HEK293 (cell line): ENCODE measurements at regions not wholly inside any gene's neighbourhood (a gene's known extent, or its start where the extent isn't known, plus 50 kb on each side); places are given as distances from the start of the nearest gene placed in this dataset.

Experiments used
- CTCF ChIA-PET: fragments of 350-600 bp; formaldehyde crosslinking; extraction: SDS; loops from one replicate; lab custom pipeline; 2021; ENCODE audit warnings: antibody characterized with exemption; lab: Yijun Ruan, JAX
- POLR2A ChIA-PET: fragments of 300-600 bp; formaldehyde crosslinking; extraction: SDS; loops from one replicate; lab custom pipeline; 2020; ENCODE audit warnings: antibody characterized with exemption, inconsistent platforms; lab: Yijun Ruan, JAX
- H3K27ac ChIP-seq: fragments of 200-500 bp; sonication (Bioruptor generic); 2 replicates; pipeline ENCODE4 v1.5.1; 2014; ENCODE audit warnings: low read depth, low read length, control low read depth, inconsistent platforms; ENCODE audit errors: extremely low read depth
- H3K36me3 ChIP-seq, 2 experiments: fragments of 200-500 bp in 1 of 2; sonication (Bioruptor generic) in 1 of 2; 1 replicate in 1 of 2; 2 replicates in 1 of 2; pipeline ENCODE4 v1.5.1; 2014 to 2017; ENCODE audit warnings: inconsistent platforms in 2 of 2, low read length in 2 of 2; ENCODE audit not compliant: control insufficient read depth in 2 of 2, insufficient read depth in 1 of 2
- H3K4me1 ChIP-seq: fragments of 200-500 bp; sonication (Bioruptor generic); 2 replicates; pipeline ENCODE4 v1.5.1; 2014; ENCODE audit warnings: mild to moderate bottlenecking, low read length, inconsistent platforms; ENCODE audit not compliant: control insufficient read depth, insufficient read depth
- H3K4me3 ChIP-seq: 2 replicates; pipeline ENCODE4 v1.5.1; 2011; ENCODE audit warnings: low read depth, mild to moderate bottlenecking, control low read depth, low read length, moderate library complexity
- H3K9me3 ChIP-seq: fragments of 200-500 bp; sonication (Bioruptor generic); 2 replicates; pipeline ENCODE4 v1.5.1; 2014; ENCODE audit warnings: low read depth, low read length, inconsistent platforms; ENCODE audit not compliant: control insufficient read depth, insufficient read depth
- GLI4 ChIP-seq: fragments of 450-650 bp; formaldehyde crosslinking; IDR thresholded peaks from 2 replicates; pipeline ENCODE4 v1.5.1; 2016; ENCODE audit warnings: missing biosample characterization, missing genetic modification characterization
- GLIS2 ChIP-seq: fragments of 450-650 bp; formaldehyde crosslinking; IDR thresholded peaks from 2 replicates; pipeline ENCODE4 v1.5.1; 2016; ENCODE audit warnings: missing biosample characterization, missing genetic modification characterization
- HOXC10 ChIP-seq: sonication (generic); formaldehyde crosslinking; IDR thresholded peaks from 2 replicates; pipeline ENCODE4 v1.8.1; 2023; ENCODE audit warnings: mild to moderate bottlenecking, missing genetic modification reagents
- PRDM1 ChIP-seq: fragments of 450-650 bp; formaldehyde crosslinking; IDR thresholded peaks from 2 replicates; pipeline ENCODE4; 2016; ENCODE audit warnings: missing biosample characterization, missing genetic modification characterization
- SALL2 ChIP-seq: fragments of 450-650 bp; formaldehyde crosslinking; IDR thresholded peaks from 2 replicates; pipeline ENCODE4 v1.5.0; 2017; ENCODE audit warnings: missing biosample characterization, mild to moderate bottlenecking, missing genetic modification characterization, borderline replicate concordance
- SP7 ChIP-seq: fragments of 450-650 bp; formaldehyde crosslinking; IDR thresholded peaks from 2 replicates; pipeline ENCODE4 v1.5.1; 2016; ENCODE audit warnings: missing biosample characterization, missing genetic modification characterization
- ZBTB7A ChIP-seq: fragments of 450-650 bp; formaldehyde crosslinking; IDR thresholded peaks from 2 replicates; pipeline ENCODE4 v1.5.1; 2016; ENCODE audit warnings: low read depth, missing biosample characterization, missing genetic modification characterization
- ZNF184 ChIP-seq: fragments of 450-650 bp; IDR thresholded peaks from 2 replicates; pipeline ENCODE4 v1.5.1; 2018; ENCODE audit warnings: missing biosample characterization, mild to moderate bottlenecking, missing genetic modification characterization
- ZNF239 ChIP-seq: fragments of 450-650 bp; formaldehyde crosslinking; IDR thresholded peaks from 2 replicates; pipeline ENCODE4 v1.5.1; 2016; ENCODE audit warnings: missing biosample characterization, missing genetic modification characterization
- ZNF292 ChIP-seq: fragments of 450-650 bp; formaldehyde crosslinking; IDR thresholded peaks from 2 replicates; pipeline ENCODE4 v1.5.1; 2016; ENCODE audit warnings: low read depth, missing biosample characterization, missing genetic modification characterization, borderline replicate concordance
- ZNF341 ChIP-seq: fragments of 450-650 bp; formaldehyde crosslinking; IDR thresholded peaks from 2 replicates; pipeline ENCODE4; 2016; ENCODE audit warnings: low read depth, missing biosample characterization, missing genetic modification characterization
- ZNF350 ChIP-seq: fragments of 450-650 bp; formaldehyde crosslinking; IDR thresholded peaks from 2 replicates; pipeline ENCODE4 v1.5.0; 2017; ENCODE audit warnings: missing biosample characterization, mild to moderate bottlenecking, missing genetic modification characterization
- ZNF585B ChIP-seq: fragments of 450-650 bp; formaldehyde crosslinking; IDR thresholded peaks from 2 replicates; pipeline ENCODE4 v1.5.1; 2016; ENCODE audit warnings: missing biosample characterization, missing genetic modification characterization
- ZNF610 ChIP-seq: fragments of 450-650 bp; formaldehyde crosslinking; IDR thresholded peaks from 2 replicates; pipeline ENCODE4 v1.5.1; 2016; ENCODE audit warnings: missing biosample characterization, missing genetic modification characterization, borderline replicate concordance
- ZNF623 ChIP-seq: fragments of 450-650 bp; formaldehyde crosslinking; IDR thresholded peaks from 2 replicates; pipeline ENCODE4 v1.5.1; 2016; ENCODE audit warnings: missing biosample characterization, missing genetic modification characterization
- ZNF660 ChIP-seq: fragments of 450-650 bp; IDR thresholded peaks from 2 replicates; pipeline ENCODE4 v1.5.1; 2018; ENCODE audit warnings: missing biosample characterization, mild to moderate bottlenecking, missing genetic modification characterization
- ZNF76 ChIP-seq: fragments of 450-650 bp; formaldehyde crosslinking; IDR thresholded peaks from 2 replicates; pipeline ENCODE4; 2016; ENCODE audit warnings: low read depth, missing biosample characterization, missing genetic modification characterization, borderline replicate concordance
- ZNF791 ChIP-seq: fragments of 450-650 bp; formaldehyde crosslinking; IDR thresholded peaks from 2 replicates; pipeline ENCODE4 v1.5.1; 2016; ENCODE audit warnings: missing biosample characterization, missing genetic modification characterization
- TF ChIP-seq, protein P1 (sequence below): fragments of 450-650 bp; formaldehyde crosslinking; IDR thresholded peaks from 2 replicates; pipeline ENCODE4 v1.5.1; 2016; ENCODE audit warnings: missing biosample characterization, missing genetic modification characterization
- TF ChIP-seq, protein P2 (sequence below): fragments of 450-650 bp; formaldehyde crosslinking; IDR thresholded peaks from 2 replicates; pipeline ENCODE4 v1.5.1; 2016; ENCODE audit warnings: missing biosample characterization, missing genetic modification characterization
- TF ChIP-seq, protein P3 (sequence below): fragments of 450-650 bp; formaldehyde crosslinking; conservative IDR thresholded peaks from 2 replicates; pipeline ENCODE4 v1.5.1; 2016; ENCODE audit warnings: low read depth, missing biosample characterization, missing genetic modification characterization

DNA sequence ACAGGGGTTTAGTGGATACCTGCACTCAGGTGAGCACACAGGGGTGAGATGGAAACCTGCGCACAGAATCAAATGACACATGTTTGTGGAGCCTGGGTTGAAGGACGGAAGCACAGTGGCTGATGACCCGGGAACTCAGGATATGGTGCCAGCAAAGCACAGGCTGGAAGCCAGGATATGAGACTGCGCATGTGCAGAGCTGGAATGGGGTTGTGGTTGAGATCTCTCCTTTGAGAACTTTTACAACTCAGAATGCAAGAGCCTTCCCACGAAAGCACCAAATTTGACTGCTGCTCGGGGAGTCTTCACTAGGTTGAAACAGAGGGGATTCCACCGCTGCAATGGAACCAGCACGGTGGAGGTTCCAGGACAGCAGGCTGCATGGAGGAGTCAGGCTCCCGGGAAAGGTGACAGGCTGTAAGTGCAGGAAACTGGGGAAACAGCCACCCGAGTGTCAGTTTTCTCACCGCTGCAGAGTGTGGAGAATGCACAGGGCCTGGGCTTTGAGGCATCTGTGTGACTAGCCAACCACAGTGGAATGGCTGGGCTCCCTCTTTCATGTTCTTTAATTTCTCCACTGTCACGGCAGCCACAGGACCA, 133.4 kb upstream of the TCERG1L start (continued):
- no peak for TF ChIP-seq SALL2 (tag by site-specific recombination)
- TF ChIP-seq ZNF184 = no peak
- no peak for TF ChIP-seq ZNF791
- no peak for TF ChIP-seq ZNF76 (tag by site-specific recombination)
- no peak for TF ChIP-seq ZNF660 (tag by site-specific recombination)
- no peak for TF ChIP-seq ZNF350 (tag by site-specific recombination)
- TF ChIP-seq, protein P1, sequence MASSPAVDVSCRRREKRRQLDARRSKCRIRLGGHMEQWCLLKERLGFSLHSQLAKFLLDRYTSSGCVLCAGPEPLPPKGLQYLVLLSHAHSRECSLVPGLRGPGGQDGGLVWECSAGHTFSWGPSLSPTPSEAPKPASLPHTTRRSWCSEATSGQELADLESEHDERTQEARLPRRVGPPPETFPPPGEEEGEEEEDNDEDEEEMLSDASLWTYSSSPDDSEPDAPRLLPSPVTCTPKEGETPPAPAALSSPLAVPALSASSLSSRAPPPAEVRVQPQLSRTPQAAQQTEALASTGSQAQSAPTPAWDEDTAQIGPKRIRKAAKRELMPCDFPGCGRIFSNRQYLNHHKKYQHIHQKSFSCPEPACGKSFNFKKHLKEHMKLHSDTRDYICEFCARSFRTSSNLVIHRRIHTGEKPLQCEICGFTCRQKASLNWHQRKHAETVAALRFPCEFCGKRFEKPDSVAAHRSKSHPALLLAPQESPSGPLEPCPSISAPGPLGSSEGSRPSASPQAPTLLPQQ (tag by site-specific recombination) = no peak

DNA sequence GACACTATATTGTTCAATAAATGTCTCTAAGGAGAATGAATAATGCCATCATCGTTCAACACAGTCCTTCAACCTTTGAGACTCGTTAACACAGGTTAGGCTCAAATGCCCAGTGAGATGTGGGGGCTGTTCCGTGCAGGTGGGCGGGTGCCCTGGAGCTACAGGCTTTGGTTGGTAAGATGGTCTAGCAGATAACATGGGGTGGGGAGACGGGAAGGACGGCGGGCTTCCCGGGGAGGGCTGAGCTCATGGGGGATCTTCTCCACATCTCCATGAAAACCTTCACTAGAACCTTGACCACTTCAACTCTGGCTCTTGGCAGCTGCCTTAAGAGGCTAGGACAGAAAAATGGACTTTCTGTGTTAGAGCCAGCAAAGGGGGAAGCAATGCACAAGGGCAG, 134.1 kb upstream of the TCERG1L start:
- POLR2A ChIA-PET = no interaction called here
- TF ChIP-seq ZBTB7A (no peak), ZNF585B (tag by site-specific recombination) (no peak), HOXC10 (CRISPR knock-in tag) (no peak), ZNF341 (no peak), ZNF610 (tag by site-specific recombination) (no peak), GLI4 (tag by site-specific recombination) (no peak), PRDM1 (tag by site-specific recombination) (no peak), ZNF239 (tag by site-specific recombination) (no peak), ZNF292 (tag by site-specific recombination) (no peak), ZNF350 (tag by site-specific recombination) (no peak), ZNF623 (tag by site-specific recombination) (no peak), GLIS2 (no peak), SP7 (tag by site-specific recombination) (no peak)
- TF ChIP-seq, protein P2, sequence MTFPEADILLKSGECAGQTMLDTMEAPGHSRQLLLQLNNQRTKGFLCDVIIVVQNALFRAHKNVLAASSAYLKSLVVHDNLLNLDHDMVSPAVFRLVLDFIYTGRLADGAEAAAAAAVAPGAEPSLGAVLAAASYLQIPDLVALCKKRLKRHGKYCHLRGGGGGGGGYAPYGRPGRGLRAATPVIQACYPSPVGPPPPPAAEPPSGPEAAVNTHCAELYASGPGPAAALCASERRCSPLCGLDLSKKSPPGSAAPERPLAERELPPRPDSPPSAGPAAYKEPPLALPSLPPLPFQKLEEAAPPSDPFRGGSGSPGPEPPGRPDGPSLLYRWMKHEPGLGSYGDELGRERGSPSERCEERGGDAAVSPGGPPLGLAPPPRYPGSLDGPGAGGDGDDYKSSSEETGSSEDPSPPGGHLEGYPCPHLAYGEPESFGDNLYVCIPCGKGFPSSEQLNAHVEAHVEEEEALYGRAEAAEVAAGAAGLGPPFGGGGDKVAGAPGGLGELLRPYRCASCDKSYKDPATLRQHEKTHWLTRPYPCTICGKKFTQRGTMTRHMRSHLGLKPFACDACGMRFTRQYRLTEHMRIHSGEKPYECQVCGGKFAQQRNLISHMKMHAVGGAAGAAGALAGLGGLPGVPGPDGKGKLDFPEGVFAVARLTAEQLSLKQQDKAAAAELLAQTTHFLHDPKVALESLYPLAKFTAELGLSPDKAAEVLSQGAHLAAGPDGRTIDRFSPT = no peak
- TF ChIP-seq, protein P3, sequence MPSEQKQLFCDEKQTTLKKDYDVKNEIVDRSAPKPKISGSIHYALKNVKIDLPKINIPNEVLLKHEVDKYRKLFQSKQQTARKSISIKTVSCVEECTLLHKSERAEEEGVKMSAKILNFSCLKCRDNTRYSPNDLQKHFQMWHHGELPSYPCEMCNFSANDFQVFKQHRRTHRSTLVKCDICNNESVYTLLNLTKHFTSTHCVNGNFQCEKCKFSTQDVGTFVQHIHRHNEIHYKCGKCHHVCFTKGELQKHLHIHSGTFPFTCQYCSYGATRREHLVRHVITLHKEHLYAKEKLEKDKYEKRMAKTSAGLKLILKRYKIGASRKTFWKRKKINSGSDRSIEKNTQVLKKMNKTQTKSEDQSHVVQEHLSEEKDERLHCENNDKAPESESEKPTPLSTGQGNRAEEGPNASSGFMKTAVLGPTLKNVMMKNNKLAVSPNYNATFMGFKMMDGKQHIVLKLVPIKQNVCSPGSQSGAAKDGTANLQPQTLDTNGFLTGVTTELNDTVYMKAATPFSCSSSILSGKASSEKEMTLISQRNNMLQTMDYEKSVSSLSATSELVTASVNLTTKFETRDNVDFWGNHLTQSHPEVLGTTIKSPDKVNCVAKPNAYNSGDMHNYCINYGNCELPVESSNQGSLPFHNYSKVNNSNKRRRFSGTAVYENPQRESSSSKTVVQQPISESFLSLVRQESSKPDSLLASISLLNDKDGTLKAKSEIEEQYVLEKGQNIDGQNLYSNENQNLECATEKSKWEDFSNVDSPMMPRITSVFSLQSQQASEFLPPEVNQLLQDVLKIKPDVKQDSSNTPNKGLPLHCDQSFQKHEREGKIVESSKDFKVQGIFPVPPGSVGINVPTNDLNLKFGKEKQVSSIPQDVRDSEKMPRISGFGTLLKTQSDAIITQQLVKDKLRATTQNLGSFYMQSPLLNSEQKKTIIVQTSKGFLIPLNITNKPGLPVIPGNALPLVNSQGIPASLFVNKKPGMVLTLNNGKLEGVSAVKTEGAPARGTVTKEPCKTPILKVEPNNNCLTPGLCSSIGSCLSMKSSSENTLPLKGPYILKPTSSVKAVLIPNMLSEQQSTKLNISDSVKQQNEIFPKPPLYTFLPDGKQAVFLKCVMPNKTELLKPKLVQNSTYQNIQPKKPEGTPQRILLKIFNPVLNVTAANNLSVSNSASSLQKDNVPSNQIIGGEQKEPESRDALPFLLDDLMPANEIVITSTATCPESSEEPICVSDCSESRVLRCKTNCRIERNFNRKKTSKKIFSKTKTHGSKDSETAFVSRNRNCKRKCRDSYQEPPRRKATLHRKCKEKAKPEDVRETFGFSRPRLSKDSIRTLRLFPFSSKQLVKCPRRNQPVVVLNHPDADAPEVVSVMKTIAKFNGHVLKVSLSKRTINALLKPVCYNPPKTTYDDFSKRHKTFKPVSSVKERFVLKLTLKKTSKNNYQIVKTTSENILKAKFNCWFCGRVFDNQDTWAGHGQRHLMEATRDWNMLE (tag by site-specific recombination) = no peak
- H3K36me3 ChIP-seq = no peaks in the 10 kb centered on the region
- no peak overlapping the region for H3K27ac ChIP-seq
- H3K9me3 ChIP-seq = no peaks in the 10 kb centered on the region
- H3K4me3 ChIP-seq = no peak overlapping the region
- no peaks in the 10 kb centered on the region for H3K4me1 ChIP-seq
- CTCF ChIA-PET = no interaction called here
